Large intestine (tissue), 3 donors: ENCODE measurements at regions not wholly inside any gene's neighbourhood (a gene's known extent, or its start where the extent isn't known, plus 50 kb on each side); places are given as distances from the start of the nearest gene placed in this dataset.
"Not testable (repeated sequence)": the region's sequence is repeated elsewhere in the genome, so short reads cannot be mapped to it uniquely, and the experiment has no call there.

Experiments used
- DNase-seq, 2 donors: peaks; one replicate each; pipeline versions ENCODE4 v3.0.0 to v3.0.0-alpha.2; 2013
- H3K27ac ChIP-seq: one replicate; pipeline ENCODE4 v1.5.1; 2013; ENCODE audit warnings: low read length
- H3K27me3 ChIP-seq: 2 replicates; pipeline ENCODE4 v1.6.1; 2013; ENCODE audit warnings: low read length; ENCODE audit not compliant: control insufficient read depth, insufficient read depth
- H3K36me3 ChIP-seq: 2 replicates; pipeline ENCODE4 v1.6.1; 2013; ENCODE audit warnings: low read length; ENCODE audit not compliant: control insufficient read depth, insufficient read depth
- H3K4me1 ChIP-seq: one replicate; pipeline ENCODE4 v1.6.1; 2013; ENCODE audit warnings: low read length; ENCODE audit not compliant: control insufficient read depth, insufficient read depth
- H3K4me3 ChIP-seq: one replicate; pipeline ENCODE4 v1.5.1; 2013; ENCODE audit warnings: low read length
- H3K9me3 ChIP-seq: one replicate; pipeline ENCODE4 v1.6.1; 2013; ENCODE audit warnings: mild to moderate bottlenecking, low read depth, low read length, moderate library complexity; ENCODE audit not compliant: control insufficient read depth
- WGBS: methylation state at CpG from one replicate; pipeline ENCODE4 v1.1.5; 2013; ENCODE audit warnings: low lambda C conversion rate; ENCODE audit not compliant: insufficient coverage; 5-methylcytosine and 5-hydroxymethylcytosine counted together

GRCh38 chr10:34016576-34016975, 682.1 kb upstream of the NRP1 start:
- Histone ChIP-seq H3K27me3 (no peaks in the 10 kb centered on the region), H3K4me3 (no peak overlapping the region), H3K9me3 (no peaks in the 10 kb centered on the region), H3K4me1 (no peaks in the 10 kb centered on the region), H3K36me3 (no peaks in the 10 kb centered on the region), H3K27ac (no peak overlapping the region)
- DNase-seq = no peak
- WGBS = no CpG with 5 or more reads among the region's 2 CpGs

GRCh38 chr10:34015700-34016099, 681.2 kb upstream of the NRP1 start:
- Histone ChIP-seq H3K4me1 (no peaks in the 10 kb centered on the region), H3K4me3 (no peak overlapping the region), H3K27me3 (no peaks in the 10 kb centered on the region), H3K36me3 (no peaks in the 10 kb centered on the region), H3K9me3 (no peaks in the 10 kb centered on the region), H3K27ac (no peak overlapping the region)
- WGBS = 80% methylated on average over 1 of the region's 2 CpGs
- DNase-seq = no peak

GRCh38 chr10:34013235-34013634, 678.8 kb upstream of the NRP1 start:
- Histone ChIP-seq H3K36me3 (no peaks in the 10 kb centered on the region), H3K4me1 (no peaks in the 10 kb centered on the region), H3K27ac (no peak overlapping the region), H3K4me3 (no peak overlapping the region), H3K9me3 (no peaks in the 10 kb centered on the region), H3K27me3 (no peaks in the 10 kb centered on the region)
- DNase-seq = no peak
- WGBS = 97% methylated on average over 2 of the region's 2 CpGs

GRCh38 chr10:34010891-34011290, 676.4 kb upstream of the NRP1 start:
- Histone ChIP-seq H3K27ac (no peak overlapping the region), H3K9me3 (no peaks in the 10 kb centered on the region), H3K4me3 (no peak overlapping the region), H3K36me3 (no peaks in the 10 kb centered on the region), H3K27me3 (no peaks in the 10 kb centered on the region), H3K4me1 (no peaks in the 10 kb centered on the region)
- no peak for DNase-seq
- 80% methylated on average over 2 of the region's 2 CpGs for WGBS

GRCh38 chr10:34010228-34010627, 675.8 kb upstream of the NRP1 start:
- not testable (repeated sequence) for H3K27me3 ChIP-seq, H3K27ac ChIP-seq, H3K4me3 ChIP-seq, H3K4me1 ChIP-seq, H3K36me3 ChIP-seq, DNase-seq, H3K9me3 ChIP-seq
- WGBS = no CpG with 5 or more reads among the region's 1 CpG

GRCh38 chr10:34008656-34009055, 674.2 kb upstream of the NRP1 start:
- no peak overlapping the region for H3K27ac ChIP-seq
- H3K36me3 ChIP-seq = no peaks in the 10 kb centered on the region
- H3K9me3 ChIP-seq = no peaks in the 10 kb centered on the region
- H3K4me3 ChIP-seq = no peak overlapping the region
- WGBS = no CpG with 5 or more reads among the region's 1 CpG
- H3K27me3 ChIP-seq = no peaks in the 10 kb centered on the region
- no peaks in the 10 kb centered on the region for H3K4me1 ChIP-seq
- no peak for DNase-seq

GRCh38 chr10:34006471-34006870, 672.0 kb upstream of the NRP1 start:
- 63% methylated on average over 3 of the region's 5 CpGs for WGBS
- Histone ChIP-seq H3K4me3 (no peak overlapping the region), H3K36me3 (no peaks in the 10 kb centered on the region), H3K27ac (no peak overlapping the region), H3K4me1 (no peaks in the 10 kb centered on the region), H3K27me3 (no peaks in the 10 kb centered on the region), H3K9me3 (no peaks in the 10 kb centered on the region)
- no peak for DNase-seq

- no peak for DNase-seq
- WGBS = no CpG with 5 or more reads among the region's 7 CpGs
- Histone ChIP-seq H3K4me3 (no peak overlapping the region), H3K36me3 (no peaks in the 10 kb centered on the region), H3K27ac (no peak overlapping the region), H3K4me1 (no peaks in the 10 kb centered on the region), H3K27me3 (no peaks in the 10 kb centered on the region), H3K9me3 (no peaks in the 10 kb centered on the region)
Measured at GRCh38 chr10:34003561-34003960, 669.1 kb upstream of the NRP1 start.

- Histone ChIP-seq H3K27me3 (no peaks in the 10 kb centered on the region), H3K36me3 (no peaks in the 10 kb centered on the region), H3K9me3 (no peaks in the 10 kb centered on the region), H3K27ac (no peak overlapping the region), H3K4me3 (no peak overlapping the region), H3K4me1 (no peaks in the 10 kb centered on the region)
- DNase-seq = no peak
- WGBS = no CpG with 5 or more reads among the region's 3 CpGs
Measured at GRCh38 chr10:34002896-34003295, 668.4 kb upstream of the NRP1 start.

- H3K9me3 ChIP-seq = no peaks in the 10 kb centered on the region
- WGBS = 33% methylated on average over 1 of the region's 5 CpGs
- no peak overlapping the region for H3K4me3 ChIP-seq
- no peaks in the 10 kb centered on the region for H3K4me1 ChIP-seq
- H3K36me3 ChIP-seq = no peaks in the 10 kb centered on the region
- no peak overlapping the region for H3K27ac ChIP-seq
- no peak for DNase-seq
- H3K27me3 ChIP-seq = no peaks in the 10 kb centered on the region
Measured at GRCh38 chr10:34001831-34002230, 667.4 kb upstream of the NRP1 start.

- H3K4me3 ChIP-seq = no peak overlapping the region
- WGBS = no CpG with 5 or more reads among the region's 5 CpGs
- H3K27ac ChIP-seq = no peak overlapping the region
- DNase-seq = peak in 1 of 2 donors; percentile 4
- H3K27me3 ChIP-seq = no peaks in the 10 kb centered on the region
- H3K36me3 ChIP-seq = no peaks in the 10 kb centered on the region
- no peaks in the 10 kb centered on the region for H3K4me1 ChIP-seq
- no peaks in the 10 kb centered on the region for H3K9me3 ChIP-seq
Measured at GRCh38 chr10:34001087-34001580, 666.7 kb upstream of the NRP1 start.
